GM23338 (cell line): ENCODE measurements at regions not wholly inside any gene's neighbourhood (a gene's known extent, or its start where the extent isn't known, plus 50 kb on each side); places are given as distances from the start of the nearest gene placed in this dataset.

Experiments used
- CREB1 ChIP-seq: fragments of 250-450 bp; sonication (Bioruptor Pico); IDR thresholded peaks from 2 replicates; pipeline ENCODE4 v1.5.0; 2020; ENCODE audit warnings: low read depth, mild to moderate bottlenecking, moderate library complexity
- CTCF ChIP-seq, 2 experiments: fragments of 200-600 bp in 1 of 2; sonication (generic) in 1 of 2; conservative IDR thresholded peaks; 2 replicates each; pipeline versions ENCODE4 v1.5.1 to v1.6.1; 2016 to 2017; ENCODE audit warnings: antibody characterized with exemption in 2 of 2, low read depth in 2 of 2, mild to moderate bottlenecking in 2 of 2, moderate library complexity in 1 of 2
- ETS1 ChIP-seq: IDR thresholded peaks from 2 replicates; pipeline ENCODE4 v1.6.1; 2016; ENCODE audit warnings: antibody characterized with exemption
- EZH2 ChIP-seq: fragments of 200-600 bp; sonication (generic); IDR thresholded peaks from one replicate; pipeline ENCODE4 v1.8.0; 2017; ENCODE audit warnings: antibody characterized with exemption, mild to moderate bottlenecking, low read depth; ENCODE audit not compliant: unreplicated experiment
- EZH2phosphoT487 ChIP-seq: fragments of 200-600 bp; sonication (generic); IDR thresholded peaks from one replicate; pipeline ENCODE4 v1.8.1; 2018; ENCODE audit warnings: antibody characterized with exemption; ENCODE audit not compliant: unreplicated experiment
- NANOG ChIP-seq: IDR thresholded peaks from 2 replicates; pipeline ENCODE4 v1.6.1; 2016; ENCODE audit warnings: antibody characterized with exemption, borderline replicate concordance
- POLR2AphosphoS5 ChIP-seq: IDR thresholded peaks from 2 replicates; pipeline ENCODE4 v1.6.1; 2016; ENCODE audit warnings: antibody characterized with exemption, low read depth
- ZNF114 ChIP-seq: fragments of 250-450 bp; sonication (Bioruptor Pico); IDR thresholded peaks from 2 replicates; pipeline ENCODE4 v1.5.0; 2020; ENCODE audit warnings: mild to moderate bottlenecking, moderate library complexity
- ZNF462 ChIP-seq: fragments of 250-450 bp; sonication (Bioruptor Pico); IDR thresholded peaks from 2 replicates; pipeline ENCODE4 v1.5.0; 2020; ENCODE audit warnings: mild to moderate bottlenecking, moderate library complexity
- TF ChIP-seq, protein P1 (sequence below): IDR thresholded peaks from one replicate; pipeline ENCODE4 v1.6.1; 2018; ENCODE audit warnings: antibody characterized with exemption; ENCODE audit not compliant: unreplicated experiment

DNA sequence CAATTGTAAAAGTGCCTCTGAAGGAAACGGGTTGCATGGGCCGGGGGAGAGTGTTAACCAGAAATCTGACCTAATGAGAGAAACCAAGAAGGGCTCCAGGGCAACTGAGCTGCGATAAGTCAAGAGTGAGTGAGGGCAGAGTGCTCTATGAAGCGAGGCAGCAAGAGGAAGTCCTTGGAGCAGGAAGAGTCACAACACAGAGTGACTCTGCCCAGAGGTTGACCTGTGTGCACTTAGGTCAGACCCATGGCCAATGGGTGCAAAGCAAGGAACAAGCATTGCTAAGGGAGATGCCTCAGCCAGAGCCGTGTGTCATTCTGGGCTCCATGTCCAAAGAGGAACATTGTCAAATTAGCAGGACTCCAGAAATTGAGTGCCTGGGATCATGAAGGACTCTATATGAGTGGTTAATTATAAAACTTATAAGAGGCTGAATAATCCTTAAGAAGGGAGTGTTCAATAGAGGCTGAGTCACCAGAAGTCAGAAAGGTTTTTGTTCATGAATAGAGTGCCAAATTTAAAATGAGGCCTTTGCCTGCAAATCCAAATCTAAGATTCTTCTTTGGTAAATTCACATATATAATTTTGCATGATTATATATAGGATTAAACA lies 438.5 kb downstream of the MED10 start:
- TF ChIP-seq CTCF (conservative IDR thresholded peaks at IDR 0.05; ENCODE audit: low read depth in 2 of 2) (no peak), EZH2phosphoT487 (no peak), EZH2 (no peak), POLR2AphosphoS5 (no peak), CREB1 (CRISPR knock-in tag) (no peak), ETS1 (no peak), ZNF462 (CRISPR knock-in tag) (no peak), NANOG (no peak), ZNF114 (no peak)
- TF ChIP-seq, protein P1, sequence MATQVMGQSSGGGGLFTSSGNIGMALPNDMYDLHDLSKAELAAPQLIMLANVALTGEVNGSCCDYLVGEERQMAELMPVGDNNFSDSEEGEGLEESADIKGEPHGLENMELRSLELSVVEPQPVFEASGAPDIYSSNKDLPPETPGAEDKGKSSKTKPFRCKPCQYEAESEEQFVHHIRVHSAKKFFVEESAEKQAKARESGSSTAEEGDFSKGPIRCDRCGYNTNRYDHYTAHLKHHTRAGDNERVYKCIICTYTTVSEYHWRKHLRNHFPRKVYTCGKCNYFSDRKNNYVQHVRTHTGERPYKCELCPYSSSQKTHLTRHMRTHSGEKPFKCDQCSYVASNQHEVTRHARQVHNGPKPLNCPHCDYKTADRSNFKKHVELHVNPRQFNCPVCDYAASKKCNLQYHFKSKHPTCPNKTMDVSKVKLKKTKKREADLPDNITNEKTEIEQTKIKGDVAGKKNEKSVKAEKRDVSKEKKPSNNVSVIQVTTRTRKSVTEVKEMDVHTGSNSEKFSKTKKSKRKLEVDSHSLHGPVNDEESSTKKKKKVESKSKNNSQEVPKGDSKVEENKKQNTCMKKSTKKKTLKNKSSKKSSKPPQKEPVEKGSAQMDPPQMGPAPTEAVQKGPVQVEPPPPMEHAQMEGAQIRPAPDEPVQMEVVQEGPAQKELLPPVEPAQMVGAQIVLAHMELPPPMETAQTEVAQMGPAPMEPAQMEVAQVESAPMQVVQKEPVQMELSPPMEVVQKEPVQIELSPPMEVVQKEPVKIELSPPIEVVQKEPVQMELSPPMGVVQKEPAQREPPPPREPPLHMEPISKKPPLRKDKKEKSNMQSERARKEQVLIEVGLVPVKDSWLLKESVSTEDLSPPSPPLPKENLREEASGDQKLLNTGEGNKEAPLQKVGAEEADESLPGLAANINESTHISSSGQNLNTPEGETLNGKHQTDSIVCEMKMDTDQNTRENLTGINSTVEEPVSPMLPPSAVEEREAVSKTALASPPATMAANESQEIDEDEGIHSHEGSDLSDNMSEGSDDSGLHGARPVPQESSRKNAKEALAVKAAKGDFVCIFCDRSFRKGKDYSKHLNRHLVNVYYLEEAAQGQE: no peak
